ENCODE measurements at regions not wholly inside any gene's neighbourhood (a gene's known extent, or its start where the extent isn't known, plus 50 kb on each side); places are given as distances from the start of the nearest gene placed in this dataset.

DNA sequence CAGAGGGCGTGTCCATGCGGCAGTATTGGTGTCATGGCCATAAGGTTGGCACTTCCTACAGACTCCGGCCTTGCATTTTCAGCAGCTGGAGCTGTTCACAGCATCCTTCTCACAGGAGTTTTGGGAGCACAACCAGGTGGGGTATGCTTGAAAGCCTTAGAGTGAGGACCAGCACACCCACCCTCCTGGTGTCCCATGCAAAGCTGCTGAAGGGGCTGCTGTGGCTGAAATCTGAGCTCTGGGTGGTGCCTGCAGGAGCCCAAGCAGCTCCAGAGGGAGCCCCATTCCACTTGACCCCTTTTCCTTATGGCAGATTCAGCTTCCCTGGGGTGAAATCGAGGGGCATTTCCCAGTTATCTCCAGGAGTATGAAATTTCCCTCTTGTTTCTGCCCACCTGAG is 74.0 kb upstream of the BHLHE23 start:
- no peak overlapping the region for H3K9ac ChIP-seq (ENCODE audit: insufficient read depth, low read depth, low read length)
- in situ Hi-C loops (cut with HindIII; ENCODE audit: extremely low pct_ligation_motif_present, low pct_unique_long_range_greater_than_20kb) = no loop called here
- DNase-seq (ENCODE audit: low spot score) = no peak
- intact Hi-C loops (cut with micrococcal nuclease; ENCODE audit: unreplicated experiment) = no loop called here
- no peak overlapping the region for H3K4me2 ChIP-seq (ENCODE audit: low read depth, low read length)
- no peak overlapping the region for H3K27ac ChIP-seq (ENCODE audit: extremely low read length, insufficient read depth, low read length)
- FAIRE-seq = no peak
- H3K36me3 ChIP-seq (replicated peaks in 1 of 2; ENCODE audit: control insufficient read depth in 1 of 2, insufficient read depth in 2 of 2, low read length in 2 of 2) = no peaks in the 10 kb centered on the region
- BruUV-seq (replicated peaks) = no TSS peak
- ChIA-PET POLR2A (no interaction called here), CTCF (ENCODE audit: low intra/inter-chr PET ratio, low total read pairs) (no interaction called here)
- ATAC-seq = no peak
- no peak overlapping the region for H3K4me3 ChIP-seq (replicated peaks in 1 of 3; ENCODE audit: insufficient read depth in 1 of 3, low read depth in 2 of 3, low read length in 3 of 3)
- peaks cover 14% of the 10 kb centered on the region; the same call in 1 of the 2 replicates for H4K20me1 ChIP-seq (ENCODE audit: insufficient read depth, low read length)
- peaks cover 19 to 39% of the 10 kb centered on the region in 2 experiments for H3K27me3 ChIP-seq (ENCODE audit: control insufficient read depth in 1 of 2, insufficient read depth in 2 of 2, low read length in 2 of 2)
- H3K9me3 ChIP-seq (ENCODE audit: low read length) = peaks cover 6% of the 10 kb centered on the region
- no peaks in the 10 kb centered on the region for H3K79me2 ChIP-seq (ENCODE audit: insufficient read depth, low read length)
- H3K4me1 ChIP-seq (ENCODE audit: insufficient read depth, low read length) = peaks cover 24% of the 10 kb centered on the region
- 15% methylated on average over 4 of the region's 4 CpGs for WGBS (ENCODE audit: low lambda C conversion rate)
- H2AFZ ChIP-seq (ENCODE audit: low read length) = no peak overlapping the region
- TF ChIP-seq STAT5B (CRISPR knock-in tag; IDR thresholded peaks at IDR 0.05) (no peak), PPARG (CRISPR knock-in tag; conservative IDR thresholded peaks at IDR 0.05) (no peak), ZFP1 (CRISPR knock-in tag; IDR thresholded peaks at IDR 0.05) (no peak), ZSCAN12 (CRISPR knock-in tag; IDR thresholded peaks at IDR 0.05) (no peak), MTF2 (CRISPR knock-in tag; IDR thresholded peaks at IDR 0.05; ENCODE audit: borderline replicate concordance) (no peak), ZFP36L2 (CRISPR knock-in tag; IDR thresholded peaks at IDR 0.05) (no peak), RFXAP (CRISPR knock-in tag; IDR thresholded peaks at IDR 0.05; ENCODE audit: borderline replicate concordance) (no peak), ZFP37 (CRISPR knock-in tag; IDR thresholded peaks at IDR 0.05; ENCODE audit: borderline replicate concordance) (no peak), PHF20 (CRISPR knock-in tag; IDR thresholded peaks at IDR 0.05) (no peak), ZNF510 (CRISPR knock-in tag; IDR thresholded peaks at IDR 0.05; ENCODE audit: low read depth) (no peak)
- TF ChIP-seq, protein P1, sequence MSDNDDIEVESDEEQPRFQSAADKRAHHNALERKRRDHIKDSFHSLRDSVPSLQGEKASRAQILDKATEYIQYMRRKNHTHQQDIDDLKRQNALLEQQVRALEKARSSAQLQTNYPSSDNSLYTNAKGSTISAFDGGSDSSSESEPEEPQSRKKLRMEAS (IDR thresholded peaks at IDR 0.05) = no peak
- TF ChIP-seq, protein P2, sequence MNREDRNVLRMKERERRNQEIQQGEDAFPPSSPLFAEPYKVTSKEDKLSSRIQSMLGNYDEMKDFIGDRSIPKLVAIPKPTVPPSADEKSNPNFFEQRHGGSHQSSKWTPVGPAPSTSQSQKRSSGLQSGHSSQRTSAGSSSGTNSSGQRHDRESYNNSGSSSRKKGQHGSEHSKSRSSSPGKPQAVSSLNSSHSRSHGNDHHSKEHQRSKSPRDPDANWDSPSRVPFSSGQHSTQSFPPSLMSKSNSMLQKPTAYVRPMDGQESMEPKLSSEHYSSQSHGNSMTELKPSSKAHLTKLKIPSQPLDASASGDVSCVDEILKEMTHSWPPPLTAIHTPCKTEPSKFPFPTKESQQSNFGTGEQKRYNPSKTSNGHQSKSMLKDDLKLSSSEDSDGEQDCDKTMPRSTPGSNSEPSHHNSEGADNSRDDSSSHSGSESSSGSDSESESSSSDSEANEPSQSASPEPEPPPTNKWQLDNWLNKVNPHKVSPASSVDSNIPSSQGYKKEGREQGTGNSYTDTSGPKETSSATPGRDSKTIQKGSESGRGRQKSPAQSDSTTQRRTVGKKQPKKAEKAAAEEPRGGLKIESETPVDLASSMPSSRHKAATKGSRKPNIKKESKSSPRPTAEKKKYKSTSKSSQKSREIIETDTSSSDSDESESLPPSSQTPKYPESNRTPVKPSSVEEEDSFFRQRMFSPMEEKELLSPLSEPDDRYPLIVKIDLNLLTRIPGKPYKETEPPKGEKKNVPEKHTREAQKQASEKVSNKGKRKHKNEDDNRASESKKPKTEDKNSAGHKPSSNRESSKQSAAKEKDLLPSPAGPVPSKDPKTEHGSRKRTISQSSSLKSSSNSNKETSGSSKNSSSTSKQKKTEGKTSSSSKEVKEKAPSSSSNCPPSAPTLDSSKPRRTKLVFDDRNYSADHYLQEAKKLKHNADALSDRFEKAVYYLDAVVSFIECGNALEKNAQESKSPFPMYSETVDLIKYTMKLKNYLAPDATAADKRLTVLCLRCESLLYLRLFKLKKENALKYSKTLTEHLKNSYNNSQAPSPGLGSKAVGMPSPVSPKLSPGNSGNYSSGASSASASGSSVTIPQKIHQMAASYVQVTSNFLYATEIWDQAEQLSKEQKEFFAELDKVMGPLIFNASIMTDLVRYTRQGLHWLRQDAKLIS (CRISPR knock-in tag; IDR thresholded peaks at IDR 0.05) = no peak
- TF ChIP-seq, protein P3, sequence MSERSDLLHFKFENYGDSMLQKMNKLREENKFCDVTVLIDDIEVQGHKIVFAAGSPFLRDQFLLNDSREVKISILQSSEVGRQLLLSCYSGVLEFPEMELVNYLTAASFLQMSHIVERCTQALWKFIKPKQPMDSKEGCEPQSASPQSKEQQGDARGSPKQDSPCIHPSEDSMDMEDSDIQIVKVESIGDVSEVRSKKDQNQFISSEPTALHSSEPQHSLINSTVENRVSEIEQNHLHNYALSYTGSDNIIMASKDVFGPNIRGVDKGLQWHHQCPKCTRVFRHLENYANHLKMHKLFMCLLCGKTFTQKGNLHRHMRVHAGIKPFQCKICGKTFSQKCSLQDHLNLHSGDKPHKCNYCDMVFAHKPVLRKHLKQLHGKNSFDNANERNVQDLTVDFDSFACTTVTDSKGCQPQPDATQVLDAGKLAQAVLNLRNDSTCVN (CRISPR knock-in tag; IDR thresholded peaks at IDR 0.05; ENCODE audit: borderline replicate concordance) = no peak
- TF ChIP-seq, protein P4, sequence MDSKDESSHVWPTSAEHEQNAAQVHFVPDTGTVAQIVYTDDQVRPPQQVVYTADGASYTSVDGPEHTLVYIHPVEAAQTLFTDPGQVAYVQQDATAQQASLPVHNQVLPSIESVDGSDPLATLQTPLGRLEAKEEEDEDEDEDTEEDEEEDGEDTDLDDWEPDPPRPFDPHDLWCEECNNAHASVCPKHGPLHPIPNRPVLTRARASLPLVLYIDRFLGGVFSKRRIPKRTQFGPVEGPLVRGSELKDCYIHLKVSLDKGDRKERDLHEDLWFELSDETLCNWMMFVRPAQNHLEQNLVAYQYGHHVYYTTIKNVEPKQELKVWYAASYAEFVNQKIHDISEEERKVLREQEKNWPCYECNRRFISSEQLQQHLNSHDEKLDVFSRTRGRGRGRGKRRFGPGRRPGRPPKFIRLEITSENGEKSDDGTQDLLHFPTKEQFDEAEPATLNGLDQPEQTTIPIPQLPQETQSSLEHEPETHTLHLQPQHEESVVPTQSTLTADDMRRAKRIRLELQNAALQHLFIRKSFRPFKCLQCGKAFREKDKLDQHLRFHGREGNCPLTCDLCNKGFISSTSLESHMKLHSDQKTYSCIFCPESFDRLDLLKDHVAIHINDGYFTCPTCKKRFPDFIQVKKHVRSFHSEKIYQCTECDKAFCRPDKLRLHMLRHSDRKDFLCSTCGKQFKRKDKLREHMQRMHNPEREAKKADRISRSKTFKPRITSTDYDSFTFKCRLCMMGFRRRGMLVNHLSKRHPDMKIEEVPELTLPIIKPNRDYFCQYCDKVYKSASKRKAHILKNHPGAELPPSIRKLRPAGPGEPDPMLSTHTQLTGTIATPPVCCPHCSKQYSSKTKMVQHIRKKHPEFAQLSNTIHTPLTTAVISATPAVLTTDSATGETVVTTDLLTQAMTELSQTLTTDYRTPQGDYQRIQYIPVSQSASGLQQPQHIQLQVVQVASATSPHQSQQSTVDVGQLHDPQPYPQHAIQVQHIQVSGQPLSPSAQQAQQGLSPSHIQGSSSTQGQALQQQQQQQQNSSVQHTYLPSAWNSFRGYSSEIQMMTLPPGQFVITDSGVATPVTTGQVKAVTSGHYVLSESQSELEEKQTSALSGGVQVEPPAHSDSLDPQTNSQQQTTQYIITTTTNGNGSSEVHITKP (CRISPR knock-in tag; IDR thresholded peaks at IDR 0.05; ENCODE audit: low read depth) = no peak

All from HepG2 (cell line).